NCI-H2171 (cell line): ENCODE measurements at regions not wholly inside any gene's neighbourhood (a gene's known extent, or its start where the extent isn't known, plus 50 kb on each side); places are given as distances from the start of the nearest gene placed in this dataset.
A peak's percentile ranks its signal among the peaks of the same experiment; 100 is the strongest.
"Not testable (repeated sequence)": the region's sequence is repeated elsewhere in the genome, so short reads cannot be mapped to it uniquely, and the experiment has no call there.

Experiments
- DNase-seq: peaks from one replicate; lab custom pipeline; 2025; lab: John Stamatoyannopoulos, UW

GRCh38 chr5:39753747-39754146 lies 329.0 kb upstream of the DAB2 start:
- not testable (repeated sequence) for DNase-seq

GRCh38 chr5:39750661-39751060 lies 325.9 kb upstream of the DAB2 start:
- DNase-seq: no peak

DNA sequence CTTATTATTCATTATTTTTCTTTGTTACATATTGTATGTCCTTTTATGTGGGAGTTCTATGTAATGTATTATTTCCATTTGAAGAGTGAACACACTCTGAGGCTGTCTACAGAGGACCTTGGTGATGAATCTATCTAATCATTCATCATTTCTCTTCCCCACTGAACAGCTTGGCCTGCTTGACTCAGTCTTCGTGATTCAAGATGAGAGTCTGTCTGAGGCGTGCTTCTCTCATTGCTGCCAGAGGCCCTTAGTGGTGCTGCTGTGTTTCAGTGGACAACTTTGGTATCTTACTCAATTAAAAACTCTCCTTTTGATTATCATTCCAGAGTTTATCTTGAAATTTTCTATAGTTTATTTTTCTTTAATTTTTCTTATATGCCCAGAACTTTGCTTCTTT lies 318.1 kb upstream of the DAB2 start:
- DNase-seq: no peak

DNA sequence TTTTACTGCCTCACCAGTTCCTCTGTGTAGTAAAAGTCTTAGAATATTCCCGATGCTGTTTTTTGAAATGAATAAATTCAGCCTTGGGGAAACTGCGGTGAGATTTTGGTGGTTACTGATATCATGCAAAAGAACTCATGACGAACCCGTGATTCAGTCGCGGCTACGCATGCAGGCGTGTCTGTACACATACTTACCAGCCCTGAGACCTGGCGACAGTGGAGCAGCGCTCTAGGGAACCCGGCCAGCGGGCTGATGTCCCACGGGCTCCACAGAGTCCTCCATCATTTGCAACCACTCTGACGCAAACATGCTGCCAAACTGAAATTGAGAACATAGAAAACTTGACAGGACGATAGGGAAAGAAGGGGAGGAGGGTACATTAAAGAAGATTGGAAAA lies 315.6 kb upstream of the DAB2 start:
- no peak for DNase-seq

- no peak for DNase-seq
Observed at GRCh38 chr5:39732166-39732565, 307.4 kb upstream of the DAB2 start.

- DNase-seq: no peak
Observed at GRCh38 chr5:39730699-39731098, 305.9 kb upstream of the DAB2 start.

GRCh38 chr5:39730006-39730405 lies 305.2 kb upstream of the DAB2 start:
- DNase-seq: no peak

GRCh38 chr5:39726467-39726866 lies 301.7 kb upstream of the DAB2 start:
- no peak for DNase-seq

DNA sequence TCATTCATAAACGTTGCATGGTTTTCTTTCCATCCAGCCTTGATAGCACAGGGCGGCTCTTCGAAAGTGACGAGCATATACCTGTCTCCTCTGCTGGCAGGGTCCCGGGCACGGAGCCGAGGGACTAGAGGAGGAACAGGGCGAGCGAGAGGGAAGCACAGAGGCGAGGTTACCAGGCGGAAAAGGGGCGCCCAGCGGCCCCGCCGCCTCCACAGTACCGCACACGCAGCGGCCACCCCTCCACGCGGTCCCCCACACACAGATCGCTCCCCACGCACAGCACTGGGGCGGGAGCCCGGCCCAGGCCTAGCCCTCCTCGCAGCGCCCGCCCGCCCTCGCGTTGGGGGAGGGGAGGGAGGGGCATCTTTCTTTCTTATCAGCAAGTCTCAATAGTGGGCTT lies 296.6 kb upstream of the DAB2 start:
- DNase-seq: no peak

DNA sequence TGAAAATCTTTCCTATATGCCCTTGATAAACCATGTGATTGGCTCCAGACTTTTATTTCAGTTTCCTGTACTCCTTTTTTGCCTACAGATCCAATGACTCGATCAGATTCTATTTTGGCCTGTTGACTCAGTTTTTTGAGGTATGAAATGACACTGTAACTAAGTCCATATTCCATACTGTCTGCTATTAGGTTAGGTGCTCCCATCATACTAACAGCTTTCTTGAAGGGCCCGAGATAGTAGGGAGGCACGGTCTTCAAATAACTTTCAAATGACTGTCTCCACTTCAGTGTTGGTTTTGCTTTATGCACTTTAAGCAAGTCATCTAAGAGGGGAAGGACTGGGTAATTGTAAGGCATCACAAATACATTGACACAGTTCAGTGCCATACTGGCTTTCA lies 295.4 kb upstream of the DAB2 start:
- DNase-seq: no peak

DNA sequence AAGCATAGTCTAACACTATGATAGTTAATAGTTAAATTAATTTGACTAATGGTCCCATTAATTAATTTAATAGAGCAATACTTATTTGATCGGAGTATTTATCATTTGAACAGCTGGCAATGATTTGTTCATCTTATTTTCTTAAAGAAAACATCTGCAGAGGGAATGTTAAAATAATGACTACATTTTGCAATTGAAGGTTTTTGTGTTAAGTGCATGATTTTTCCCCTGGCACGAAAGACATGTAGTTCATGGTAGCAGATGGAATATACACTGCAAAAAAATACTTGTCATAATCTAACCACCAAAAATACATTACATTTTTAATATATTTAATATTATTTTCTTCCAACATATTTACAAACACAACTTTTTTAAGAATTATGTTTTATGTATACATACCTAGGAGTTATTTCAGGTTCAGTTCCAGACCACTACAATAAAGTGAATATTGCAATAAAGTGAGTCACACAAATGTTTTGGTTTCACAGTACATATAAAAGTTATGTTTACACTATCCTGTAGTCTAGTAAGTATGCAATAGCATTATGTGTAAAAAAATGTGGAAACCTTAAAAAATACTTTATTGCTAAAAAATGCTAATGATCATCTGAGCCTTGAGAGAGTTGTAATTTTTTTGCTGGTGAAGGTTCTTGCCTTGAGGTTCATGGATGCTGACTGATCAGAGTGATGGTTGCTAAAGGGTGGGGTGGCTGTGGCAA lies 292.6 kb upstream of the DAB2 start:
- no peak for DNase-seq

GRCh38 chr5:39716532-39717028 lies 291.8 kb upstream of the DAB2 start:
- DNase-seq: no peak

DNA sequence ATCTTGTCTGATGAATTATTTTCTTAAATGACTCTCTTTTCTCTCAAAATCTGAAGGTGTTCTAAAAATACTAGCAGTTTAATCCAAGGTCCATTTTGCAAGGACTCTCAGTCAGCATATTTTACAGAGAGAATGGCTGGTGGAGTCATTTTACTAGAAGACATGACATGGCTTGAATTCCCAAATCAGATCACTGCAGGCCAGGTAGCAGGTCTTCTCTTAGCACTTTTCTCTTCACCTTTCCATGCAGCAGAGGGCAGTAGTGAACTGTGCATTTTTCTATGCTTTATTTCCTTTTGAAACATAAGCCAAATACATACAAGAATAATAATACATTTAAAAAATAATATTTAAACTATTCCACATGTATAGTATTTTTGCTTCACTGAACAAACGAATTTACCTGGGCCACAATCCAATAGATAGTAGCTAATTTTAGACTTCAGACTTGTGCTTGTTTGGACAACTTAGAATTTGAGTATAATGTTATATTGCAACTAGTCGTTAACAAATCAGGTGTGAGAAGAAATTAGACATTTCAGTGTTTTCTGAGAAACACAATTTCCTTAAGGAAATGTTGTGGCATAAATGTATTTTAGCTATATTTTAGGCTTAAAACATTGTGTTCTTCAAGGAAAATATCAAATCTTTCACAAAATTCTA lies 289.4 kb upstream of the DAB2 start:
- peak; percentile 1 for DNase-seq

DNA sequence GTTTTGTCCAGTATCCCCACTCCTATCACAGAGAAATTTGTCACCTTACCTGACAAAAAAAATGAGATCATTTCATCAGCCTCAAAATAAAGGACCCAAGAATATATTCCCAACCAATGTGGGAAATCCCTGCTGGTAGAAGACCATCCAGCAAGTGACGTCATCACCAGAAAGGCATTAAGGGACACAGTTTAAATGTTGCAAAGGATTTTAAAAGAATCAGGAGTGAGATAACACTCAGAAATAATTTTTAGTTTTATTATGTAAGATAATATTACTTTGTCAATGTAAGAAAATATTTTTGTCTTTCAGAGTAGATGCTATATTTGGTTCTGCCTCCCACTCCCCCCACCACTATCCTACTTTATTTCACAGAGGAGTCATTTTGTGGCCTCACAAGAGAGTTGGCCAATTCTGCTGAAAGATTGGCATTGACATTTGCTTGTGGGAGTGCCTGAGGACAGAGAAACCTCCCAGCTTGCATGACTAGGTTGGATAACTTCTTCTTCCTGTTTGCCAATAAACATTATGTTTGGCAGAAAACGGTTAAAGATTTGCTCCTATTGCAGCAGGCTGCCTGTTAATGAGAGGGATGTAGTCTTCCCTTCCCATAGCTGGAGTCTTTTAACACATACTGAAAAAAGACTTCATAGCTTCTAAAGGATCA lies 288.6 kb upstream of the DAB2 start:
- no peak for DNase-seq

DNA sequence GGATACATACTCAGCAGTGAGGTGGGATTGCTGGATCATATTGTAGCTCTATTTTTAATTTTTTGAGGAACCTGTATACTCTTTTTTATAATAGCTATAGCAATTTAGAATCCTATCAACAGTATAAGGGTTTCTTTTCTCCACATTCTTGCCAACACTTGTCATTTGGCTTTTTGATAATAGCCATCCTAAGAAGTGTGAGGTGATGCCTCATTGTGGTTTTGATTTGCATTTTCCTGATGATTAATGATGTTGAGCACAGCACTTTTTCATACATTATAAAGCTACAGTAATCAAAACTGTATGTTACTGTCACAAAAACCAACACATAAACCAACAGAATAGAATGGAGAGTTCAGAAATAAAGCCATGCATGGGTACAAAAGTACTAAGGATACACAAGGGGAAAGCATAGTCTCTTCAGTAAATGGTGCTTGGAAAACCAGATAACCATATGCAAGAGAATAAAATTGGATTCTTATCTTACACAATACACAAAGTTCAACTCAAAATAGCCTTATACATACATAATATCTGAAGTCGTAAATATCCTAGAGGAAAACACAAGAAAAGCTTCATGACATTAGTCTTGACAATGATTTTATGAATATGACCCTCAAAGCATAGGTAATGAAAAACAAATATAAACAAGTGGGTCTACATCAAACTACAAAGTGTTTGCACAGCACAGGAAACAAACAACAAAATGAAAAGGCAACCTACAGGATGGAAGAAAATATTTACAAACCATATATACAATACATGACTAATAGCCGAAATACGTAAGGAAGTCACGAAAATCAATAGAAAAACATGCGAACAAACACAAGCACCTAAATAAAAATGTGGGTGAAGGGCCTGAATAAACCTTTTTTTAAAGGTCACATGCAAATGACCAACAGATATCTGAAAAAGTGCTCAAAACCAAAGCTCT lies 287.8 kb upstream of the DAB2 start:
- no peak for DNase-seq

GRCh38 chr5:39711821-39712220 lies 287.0 kb upstream of the DAB2 start:
- DNase-seq: no peak

GRCh38 chr5:39709032-39709431 lies 284.3 kb upstream of the DAB2 start:
- DNase-seq: no peak

- no peak for DNase-seq
Observed at GRCh38 chr5:39702928-39703327, 278.1 kb upstream of the DAB2 start.

- DNase-seq: no peak
Observed at GRCh38 chr5:39700523-39700922, 275.7 kb upstream of the DAB2 start.

GRCh38 chr5:39698838-39699560 lies 274.2 kb upstream of the DAB2 start:
- no peak for DNase-seq

GRCh38 chr5:39697881-39698280 lies 273.1 kb upstream of the DAB2 start:
- no peak for DNase-seq
